ENCODE measurements at regions not wholly inside any gene's neighbourhood (a gene's known extent, or its start where the extent isn't known, plus 50 kb on each side); places are given as distances from the start of the nearest gene placed in this dataset.

DNA sequence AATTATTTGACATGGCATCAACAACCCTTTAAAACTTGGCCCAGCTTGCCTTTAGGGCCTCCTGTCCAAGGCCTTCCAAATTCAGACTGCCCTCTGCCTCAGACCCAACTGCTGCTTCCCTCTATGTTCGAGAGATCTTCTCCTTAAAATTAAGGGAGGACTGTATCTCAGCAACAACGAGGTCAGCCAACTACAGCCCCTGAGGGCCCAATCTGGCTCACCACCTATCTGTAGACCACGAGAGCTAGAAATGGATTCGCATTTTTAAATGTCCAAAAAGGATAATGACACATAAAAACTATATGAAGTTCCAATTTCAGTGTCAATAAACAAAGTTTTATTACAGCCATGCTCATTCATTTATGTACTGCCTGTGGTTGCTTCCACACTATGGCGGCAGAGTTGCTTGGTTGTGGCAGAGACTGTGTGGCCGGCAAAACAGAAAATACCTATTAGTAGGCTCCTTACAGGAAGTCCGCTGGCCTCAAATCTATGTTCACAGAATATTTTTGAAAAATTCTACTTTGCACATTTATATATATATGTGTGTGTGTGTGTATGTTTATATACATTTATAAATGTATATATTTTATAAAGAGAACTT lies 1026.9 kb downstream of the BCL11B start:
- Mint-ChIP-seq H3K27me3 (no peaks in the 10 kb centered on the region), H3K27ac (no peak overlapping the region), H3K9me3 (no peaks in the 10 kb centered on the region), H3K4me1 (no peaks in the 10 kb centered on the region), H3K4me3 (no peak overlapping the region), H3K36me3 (no peaks in the 10 kb centered on the region)
- ATAC-seq (ENCODE audit: low read depth) (no peak), DNase-seq (ENCODE audit: low spot score in 2 of 2) (no peak)

DNA sequence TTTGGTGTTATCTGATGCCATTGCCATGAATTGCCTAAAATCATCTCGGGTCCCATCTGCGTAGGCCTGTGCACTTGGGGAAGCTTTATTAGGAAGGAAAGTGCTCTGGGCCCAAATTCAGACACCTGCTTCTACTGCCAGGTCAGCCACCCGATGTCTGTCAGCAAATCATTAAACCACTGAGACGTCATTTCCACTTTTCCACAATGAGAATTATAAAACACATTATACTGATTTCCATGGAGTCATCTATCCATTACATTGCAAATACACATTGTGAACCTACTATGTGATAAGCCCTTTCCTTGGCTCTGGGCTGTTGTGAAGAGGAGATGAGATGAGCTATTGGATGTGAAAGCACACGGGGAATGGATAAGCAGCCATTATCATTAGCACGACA lies 1022.9 kb downstream of the BCL11B start:
- no peak for DNase-seq (ENCODE audit: low spot score in 2 of 2)
- no peak for ATAC-seq (ENCODE audit: low read depth)
- Mint-ChIP-seq H3K9me3 (peaks cover 6% of the 10 kb centered on the region), H3K4me1 (no peaks in the 10 kb centered on the region), H3K27ac (no peak overlapping the region), H3K27me3 (no peaks in the 10 kb centered on the region), H3K36me3 (no peaks in the 10 kb centered on the region), H3K4me3 (no peak overlapping the region)

DNA sequence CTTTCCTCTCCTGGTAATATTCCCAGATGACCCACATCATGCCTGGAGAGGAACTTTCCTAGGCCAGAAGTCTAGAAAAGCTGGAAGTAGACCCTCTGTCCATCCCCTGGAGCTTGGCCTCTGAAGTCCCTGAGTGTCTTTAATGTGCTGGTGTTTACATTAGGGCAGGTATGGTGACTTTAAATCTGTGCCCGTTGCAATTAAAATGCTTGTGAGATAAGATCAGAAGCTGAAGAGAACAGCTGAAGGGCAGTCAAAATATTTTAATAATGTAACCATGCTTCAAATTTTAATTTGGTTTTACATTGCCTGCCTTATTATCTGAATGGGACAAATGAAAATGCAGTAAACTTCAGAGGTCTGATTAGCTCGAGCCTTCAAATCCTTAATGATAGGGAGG lies 1022.5 kb downstream of the BCL11B start:
- no peak overlapping the region for H3K27ac Mint-ChIP-seq
- no peak overlapping the region for H3K4me3 Mint-ChIP-seq
- no peaks in the 10 kb centered on the region for H3K36me3 Mint-ChIP-seq
- no peaks in the 10 kb centered on the region for H3K4me1 Mint-ChIP-seq
- peaks cover 6% of the 10 kb centered on the region for H3K9me3 Mint-ChIP-seq
- ATAC-seq (ENCODE audit: low read depth) (no peak), DNase-seq (ENCODE audit: low spot score in 2 of 2) (no peak)
- H3K27me3 Mint-ChIP-seq = no peaks in the 10 kb centered on the region

DNA sequence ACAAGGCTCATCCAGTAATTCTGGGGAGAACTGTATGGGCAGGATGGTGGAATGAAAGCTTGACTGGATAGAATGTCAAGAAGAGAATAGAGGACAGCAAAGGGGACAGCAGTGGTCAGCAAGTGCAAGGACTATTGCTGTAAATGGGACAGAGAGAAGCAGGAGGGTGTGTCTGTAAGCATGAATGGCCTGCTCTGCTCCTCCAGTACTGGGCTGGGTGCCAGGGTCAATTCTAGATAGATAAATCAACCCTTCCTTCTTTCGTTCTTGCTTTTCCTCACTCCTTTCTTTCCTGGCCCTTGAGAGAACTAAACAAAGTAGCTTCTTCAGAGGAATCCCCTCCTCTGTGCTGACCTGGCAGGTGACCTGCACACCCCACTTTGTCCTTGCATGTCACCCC lies 1019.2 kb downstream of the BCL11B start:
- Mint-ChIP-seq H3K4me3 (no peak overlapping the region), H3K4me1 (no peaks in the 10 kb centered on the region), H3K9me3 (peaks cover 6% of the 10 kb centered on the region), H3K27ac (no peak overlapping the region), H3K36me3 (no peaks in the 10 kb centered on the region), H3K27me3 (no peaks in the 10 kb centered on the region)
- ATAC-seq (ENCODE audit: low read depth) = no peak
- DNase-seq (ENCODE audit: low spot score in 2 of 2) = no peak

DNA sequence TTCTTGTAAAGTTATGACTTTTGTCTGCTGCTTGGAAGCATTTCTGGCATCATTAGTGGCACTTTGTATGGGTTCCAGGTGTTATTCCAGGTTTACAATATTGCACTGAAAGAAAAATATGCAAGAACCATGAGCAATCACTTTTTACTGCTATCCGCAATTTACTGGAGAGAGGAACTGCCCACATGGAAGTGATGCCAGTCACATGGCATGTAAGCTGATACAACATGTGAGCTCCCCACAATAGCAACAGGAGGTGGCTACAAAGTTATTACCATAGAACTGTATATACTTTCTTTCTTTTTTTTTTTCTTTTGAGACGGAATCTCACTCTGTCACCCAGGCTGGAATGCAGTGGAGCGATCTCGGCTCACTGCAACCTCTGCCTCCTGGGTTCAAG lies 1012.1 kb downstream of the BCL11B start:
- Mint-ChIP-seq H3K27me3 (peaks cover 3% of the 10 kb centered on the region), H3K36me3 (peaks cover 2% of the 10 kb centered on the region), H3K4me3 (no peak overlapping the region), H3K9me3 (peaks cover 9% of the 10 kb centered on the region), H3K4me1 (no peaks in the 10 kb centered on the region), H3K27ac (no peak overlapping the region)
- ATAC-seq (ENCODE audit: low read depth) = no peak
- no peak for DNase-seq (ENCODE audit: low spot score in 2 of 2)

DNA sequence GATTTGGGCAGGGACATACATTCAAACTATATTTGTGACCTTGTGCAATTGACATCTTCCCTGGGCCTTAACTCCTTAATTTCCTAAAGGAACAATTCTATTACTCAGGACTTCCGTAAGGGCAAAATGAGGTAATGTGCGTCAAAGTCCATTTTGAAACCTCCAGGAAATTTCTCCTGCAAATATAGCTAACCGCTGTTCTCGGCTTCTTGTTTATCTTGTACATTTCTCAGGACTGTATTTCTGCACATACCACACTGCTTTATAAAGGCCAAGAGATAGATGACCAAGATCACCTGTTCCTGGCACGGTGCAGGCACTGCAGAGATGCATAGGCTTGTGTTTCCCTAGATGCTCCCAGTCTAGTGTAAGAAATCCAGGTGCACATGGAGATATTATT lies 1009.4 kb downstream of the BCL11B start:
- H3K27ac Mint-ChIP-seq = no peak overlapping the region
- no peak for DNase-seq (ENCODE audit: low spot score in 2 of 2)

DNA sequence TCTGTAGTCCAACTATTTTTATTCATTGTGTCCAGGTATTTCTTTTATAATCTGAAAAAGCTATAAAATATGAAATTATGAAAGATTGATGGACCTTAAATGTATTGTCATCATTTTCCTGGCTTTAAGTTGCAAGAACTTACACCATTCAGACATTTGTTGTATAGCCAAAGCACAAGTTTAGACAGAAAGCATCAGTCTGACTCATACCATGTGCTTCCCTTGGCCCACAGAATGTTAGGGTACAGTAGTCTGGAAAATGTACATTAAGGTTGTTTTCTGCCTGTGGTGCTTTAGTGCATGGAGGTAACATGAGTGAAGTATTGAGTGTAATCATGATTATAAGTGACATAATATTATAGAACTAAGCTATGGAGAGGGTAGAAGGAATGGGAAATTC lies 1002.5 kb downstream of the BCL11B start:
- no peaks in the 10 kb centered on the region for H3K36me3 Mint-ChIP-seq
- H3K4me1 Mint-ChIP-seq = no peaks in the 10 kb centered on the region
- H3K27me3 Mint-ChIP-seq = no peaks in the 10 kb centered on the region
- no peak for DNase-seq (ENCODE audit: low spot score in 2 of 2)
- ATAC-seq (ENCODE audit: low read depth) = no peak
- H3K4me3 Mint-ChIP-seq = no peak overlapping the region
- no peak overlapping the region for H3K27ac Mint-ChIP-seq
- H3K9me3 Mint-ChIP-seq = peaks cover 14% of the 10 kb centered on the region

More for the DNA sequence above, 1009.4 kb downstream of the BCL11B start:
- ATAC-seq (ENCODE audit: low read depth) = no peak
- H3K4me1 Mint-ChIP-seq = no peaks in the 10 kb centered on the region
- H3K36me3 Mint-ChIP-seq = peaks cover 2% of the 10 kb centered on the region
- H3K9me3 Mint-ChIP-seq = peaks cover 16% of the 10 kb centered on the region
- no peak overlapping the region for H3K4me3 Mint-ChIP-seq
- H3K27me3 Mint-ChIP-seq = peaks cover 3% of the 10 kb centered on the region

DNA sequence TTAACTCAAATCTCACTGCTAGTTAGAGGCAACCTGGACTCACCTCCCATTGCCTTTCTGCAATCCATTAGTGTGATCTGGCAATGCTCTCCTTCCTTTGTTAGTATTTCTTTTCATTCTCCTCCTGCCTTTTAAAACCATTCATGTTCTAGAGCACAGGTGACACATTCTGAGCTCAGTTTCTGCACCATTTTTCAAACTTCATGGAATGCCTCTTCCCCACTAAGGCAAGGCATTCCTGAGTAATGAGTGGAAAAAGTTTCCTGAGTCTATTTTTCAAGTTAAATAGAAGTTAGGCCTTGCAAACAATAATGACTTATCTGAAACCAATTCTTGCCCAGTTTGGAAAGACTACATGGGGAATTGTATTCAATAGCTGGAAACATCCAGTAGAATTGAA lies 1001.8 kb downstream of the BCL11B start:
- Mint-ChIP-seq H3K4me3 (no peak overlapping the region), H3K27me3 (no peaks in the 10 kb centered on the region), H3K36me3 (no peaks in the 10 kb centered on the region), H3K27ac (no peak overlapping the region), H3K9me3 (peaks cover 14% of the 10 kb centered on the region), H3K4me1 (no peaks in the 10 kb centered on the region)
- DNase-seq (ENCODE audit: low spot score in 2 of 2) (no peak), ATAC-seq (ENCODE audit: low read depth) (no peak)

DNA sequence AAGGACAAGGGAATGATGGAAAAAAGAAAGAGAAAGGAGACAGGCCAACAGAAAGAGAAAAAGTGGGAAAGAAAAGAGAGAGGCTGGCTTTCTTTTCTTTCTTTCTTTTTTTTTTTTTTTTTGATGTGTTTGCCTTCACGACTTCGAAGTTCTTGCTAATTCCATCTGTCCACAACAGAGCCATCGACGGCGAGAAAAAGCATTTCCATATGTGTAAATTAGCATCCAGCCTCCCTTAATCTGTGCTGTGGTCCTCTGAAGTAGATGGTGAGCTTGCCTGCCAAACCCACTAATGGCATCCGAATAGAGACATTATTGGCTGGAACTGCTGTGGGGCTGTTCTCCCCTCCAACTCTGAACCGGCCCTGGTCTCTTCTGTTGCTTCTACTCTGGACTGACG lies 997.4 kb downstream of the BCL11B start:
- no peaks in the 10 kb centered on the region for H3K36me3 Mint-ChIP-seq
- H3K27me3 Mint-ChIP-seq = no peaks in the 10 kb centered on the region
- DNase-seq (ENCODE audit: low spot score in 2 of 2) = no peak
- no peak overlapping the region for H3K4me3 Mint-ChIP-seq
- H3K27ac Mint-ChIP-seq = no peak overlapping the region
- H3K4me1 Mint-ChIP-seq = no peaks in the 10 kb centered on the region
- peaks cover 8% of the 10 kb centered on the region for H3K9me3 Mint-ChIP-seq
- no peak for ATAC-seq (ENCODE audit: low read depth)

DNA sequence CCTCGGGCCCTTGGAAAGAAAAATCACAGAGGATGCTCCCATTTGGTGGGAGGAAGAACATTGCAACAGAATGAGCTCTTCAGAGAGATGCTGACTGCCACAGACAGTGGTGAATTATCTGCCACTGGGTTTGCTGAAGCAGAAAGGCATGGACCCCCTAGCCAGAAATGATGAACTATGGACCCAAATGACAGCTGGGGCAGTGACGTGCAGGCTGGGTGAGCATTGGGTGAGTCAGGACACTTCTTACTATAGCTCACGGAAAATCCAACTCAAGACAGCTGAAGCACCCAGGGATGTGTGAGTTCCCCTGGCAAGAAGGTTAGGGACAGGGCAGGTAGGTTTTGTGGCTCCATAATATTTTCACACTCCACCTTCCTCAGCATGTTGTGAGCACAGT lies 993.2 kb downstream of the BCL11B start:
- Mint-ChIP-seq H3K4me1 (no peaks in the 10 kb centered on the region), H3K9me3 (peaks cover 12% of the 10 kb centered on the region), H3K27me3 (no peaks in the 10 kb centered on the region), H3K4me3 (no peak overlapping the region), H3K36me3 (no peaks in the 10 kb centered on the region), H3K27ac (no peak overlapping the region)
- DNase-seq (ENCODE audit: low spot score in 2 of 2) = no peak
- ATAC-seq (ENCODE audit: low read depth) = no peak

DNA sequence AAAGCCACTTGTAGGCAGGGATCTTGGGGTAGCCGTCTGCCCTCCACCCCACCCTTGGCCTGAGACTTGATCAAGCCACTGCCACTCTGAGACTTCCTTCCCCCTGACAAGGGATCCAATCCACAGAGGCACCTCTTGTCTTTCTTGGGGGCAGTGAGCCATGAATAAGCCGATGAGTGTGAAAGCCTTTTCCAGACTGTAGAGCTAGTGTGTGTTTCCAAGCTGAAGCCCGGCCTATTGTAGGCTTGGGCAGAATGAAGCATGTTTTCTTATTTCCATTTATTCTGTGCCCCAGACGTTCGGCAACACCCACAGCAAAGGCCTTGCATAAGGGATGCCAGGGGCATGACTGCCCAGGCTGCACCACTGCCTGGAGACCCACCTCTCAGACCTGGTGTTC lies 991.6 kb downstream of the BCL11B start:
- no peaks in the 10 kb centered on the region for H3K36me3 Mint-ChIP-seq
- peaks cover 11% of the 10 kb centered on the region for H3K9me3 Mint-ChIP-seq
- H3K27ac Mint-ChIP-seq = no peak overlapping the region
- no peaks in the 10 kb centered on the region for H3K4me1 Mint-ChIP-seq
- H3K27me3 Mint-ChIP-seq = no peaks in the 10 kb centered on the region
- DNase-seq (ENCODE audit: low spot score in 2 of 2) = no peak
- no peak for ATAC-seq (ENCODE audit: low read depth)
- H3K4me3 Mint-ChIP-seq = no peak overlapping the region

DNA sequence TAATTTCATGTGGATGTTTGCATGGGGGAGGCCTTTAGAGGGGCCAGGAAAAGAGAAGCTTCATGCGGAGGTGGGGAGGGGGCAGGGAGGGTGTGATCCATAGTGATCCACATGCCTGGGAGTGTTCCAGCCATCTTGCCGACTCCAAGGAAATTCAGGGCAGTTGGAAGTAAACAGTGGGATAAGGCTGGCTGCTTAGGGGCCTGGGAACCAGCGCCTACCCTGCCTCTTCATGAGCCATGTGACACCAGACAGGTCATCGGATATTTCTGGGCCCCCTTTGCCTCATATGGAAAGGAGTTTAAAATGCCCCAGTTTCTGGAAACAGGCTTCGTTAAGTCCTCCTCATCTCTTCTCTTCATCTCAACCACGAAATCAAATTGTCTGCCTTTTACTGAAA lies 983.2 kb downstream of the BCL11B start:
- Mint-ChIP-seq H3K27me3 (no peaks in the 10 kb centered on the region), H3K27ac (no peak overlapping the region), H3K4me1 (no peaks in the 10 kb centered on the region), H3K36me3 (no peaks in the 10 kb centered on the region), H3K9me3 (peaks cover 8% of the 10 kb centered on the region), H3K4me3 (no peak overlapping the region)
- DNase-seq (ENCODE audit: low spot score in 2 of 2) (no peak), ATAC-seq (ENCODE audit: low read depth) (no peak)

DNA sequence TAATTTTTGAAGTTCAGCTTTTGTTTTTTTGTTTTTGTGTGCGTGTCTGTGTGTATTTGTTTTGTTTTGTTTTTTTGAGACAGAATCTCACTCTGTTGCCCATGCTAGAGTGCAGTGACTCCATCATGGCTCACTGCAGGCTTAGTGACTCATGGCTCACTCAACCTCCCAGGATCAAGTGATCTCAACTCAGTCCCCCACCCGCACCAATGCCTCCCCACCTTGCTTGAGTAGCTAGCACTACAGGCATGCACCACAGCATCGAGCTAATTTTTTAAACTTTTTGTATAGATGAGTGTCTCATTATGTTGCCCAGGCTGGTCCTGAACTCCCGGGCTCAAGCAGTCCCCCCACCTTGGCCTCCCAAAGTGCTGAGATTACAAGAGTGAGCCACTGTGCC lies 981.4 kb downstream of the BCL11B start:
- no peak for DNase-seq (ENCODE audit: low spot score in 2 of 2)
- Mint-ChIP-seq H3K27me3 (no peaks in the 10 kb centered on the region), H3K9me3 (peaks cover 8% of the 10 kb centered on the region), H3K36me3 (no peaks in the 10 kb centered on the region), H3K27ac (no peak overlapping the region), H3K4me3 (no peak overlapping the region), H3K4me1 (no peaks in the 10 kb centered on the region)
- ATAC-seq (ENCODE audit: low read depth) = no peak

DNA sequence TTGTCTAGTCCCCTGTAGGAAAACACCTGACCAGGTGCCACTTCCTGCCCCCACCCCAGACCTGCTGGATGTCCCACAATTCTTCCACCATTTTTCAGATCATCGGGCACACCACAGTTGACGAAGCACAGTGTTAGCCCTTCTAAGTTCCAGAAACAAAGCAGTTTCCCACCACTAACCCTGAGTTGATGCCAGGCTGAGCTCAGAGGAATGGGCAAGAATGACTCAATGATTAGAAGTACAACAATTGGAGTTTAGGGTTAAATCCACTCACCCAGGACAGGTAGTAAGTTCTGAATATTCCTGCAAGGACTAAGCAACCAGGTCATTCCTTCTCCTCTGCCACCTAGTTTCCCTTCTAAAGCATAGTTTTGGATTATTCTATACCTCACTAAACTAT lies 979.8 kb downstream of the BCL11B start:
- no peak for ATAC-seq (ENCODE audit: low read depth)
- Mint-ChIP-seq H3K27ac (no peak overlapping the region), H3K4me3 (no peak overlapping the region), H3K4me1 (no peaks in the 10 kb centered on the region), H3K27me3 (no peaks in the 10 kb centered on the region), H3K36me3 (no peaks in the 10 kb centered on the region), H3K9me3 (peaks cover 1% of the 10 kb centered on the region)
- no peak for DNase-seq (ENCODE audit: low spot score in 2 of 2)

DNA sequence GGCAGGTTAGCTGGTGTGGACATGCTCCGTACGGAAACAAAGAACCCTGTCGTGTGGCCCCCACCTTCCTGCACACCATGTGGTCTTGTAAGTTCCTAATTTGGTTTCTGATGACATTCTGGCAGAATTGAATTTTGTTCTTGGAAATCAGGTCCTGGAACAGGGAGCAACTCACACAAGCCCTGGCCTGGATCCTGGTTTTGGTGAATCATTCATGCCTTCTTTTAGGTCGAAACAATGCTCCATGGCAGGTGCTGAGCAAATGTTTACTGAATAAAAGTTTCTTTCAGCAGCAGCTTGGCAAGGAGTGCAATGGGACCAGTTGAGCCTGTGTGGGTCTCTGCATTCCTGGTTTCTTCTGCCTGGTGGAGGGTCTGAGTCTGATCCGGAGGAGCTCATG lies 978.4 kb downstream of the BCL11B start:
- H3K27ac Mint-ChIP-seq = no peak overlapping the region
- DNase-seq (ENCODE audit: low spot score in 2 of 2) (no peak), ATAC-seq (ENCODE audit: low read depth) (no peak)
- H3K36me3 Mint-ChIP-seq = no peaks in the 10 kb centered on the region
- H3K4me3 Mint-ChIP-seq = no peak overlapping the region
- H3K9me3 Mint-ChIP-seq = peaks cover 1% of the 10 kb centered on the region
- no peaks in the 10 kb centered on the region for H3K27me3 Mint-ChIP-seq
- no peaks in the 10 kb centered on the region for H3K4me1 Mint-ChIP-seq
